Glomerular visceral epithelial cell (primary cell): ENCODE measurements at regions not wholly inside any gene's neighbourhood (a gene's known extent, or its start where the extent isn't known, plus 50 kb on each side); places are given as distances from the start of the nearest gene placed in this dataset.
A peak's percentile ranks its signal among the peaks of the same experiment; 100 is the strongest.
"Not testable (repeated sequence)": the region's sequence is repeated elsewhere in the genome, so short reads cannot be mapped to it uniquely, and the experiment has no call there.

ENCODE experiments used
- DNase-seq: peaks from one replicate; pipeline ENCODE4 v3.0.0-alpha.2; 2016; ENCODE audit errors: extremely low spot score

GRCh38 chr4:3929431-3929830, 163.2 kb downstream of the ADRA2C start:
- not testable (repeated sequence) for DNase-seq

GRCh38 chr4:3932734-3933133, 166.5 kb downstream of the ADRA2C start:
- DNase-seq: not testable (repeated sequence)

GRCh38 chr4:3935406-3935805, 169.2 kb downstream of the ADRA2C start:
- DNase-seq: not testable (repeated sequence)

GRCh38 chr4:3936184-3936583, 170.0 kb downstream of the ADRA2C start:
- no peak for DNase-seq

GRCh38 chr4:3937849-3938562, 171.8 kb downstream of the ADRA2C start:
- not testable (repeated sequence) for DNase-seq

GRCh38 chr4:3938676-3939075, 172.5 kb downstream of the ADRA2C start:
- not testable (repeated sequence) for DNase-seq

- DNase-seq: peak; percentile 33
These were observed 173.9 kb downstream of the ADRA2C start for GRCh38 chr4:3939954-3940591.

- DNase-seq: not testable (repeated sequence)
These were observed 175.7 kb downstream of the ADRA2C start for GRCh38 chr4:3941735-3942522.

- peak; percentile 43 for DNase-seq
These were observed 176.4 kb downstream of the ADRA2C start for GRCh38 chr4:3942569-3942971.

- not testable (repeated sequence) for DNase-seq
These were observed 176.9 kb downstream of the ADRA2C start for GRCh38 chr4:3943051-3943450.

GRCh38 chr4:3945511-3946290, 179.5 kb downstream of the ADRA2C start:
- no peak for DNase-seq

GRCh38 chr4:3946553-3946952, 180.4 kb downstream of the ADRA2C start:
- not testable (repeated sequence) for DNase-seq

GRCh38 chr4:3947761-3948160, 181.6 kb downstream of the ADRA2C start:
- not testable (repeated sequence) for DNase-seq

- not testable (repeated sequence) for DNase-seq
These were observed 182.0 kb downstream of the ADRA2C start for GRCh38 chr4:3948210-3948609.

- peak; percentile 49 for DNase-seq
These were observed 183.7 kb downstream of the ADRA2C start for GRCh38 chr4:3949916-3950315.

- not testable (repeated sequence) for DNase-seq
These were observed 186.4 kb downstream of the ADRA2C start for GRCh38 chr4:3952443-3953139.

GRCh38 chr4:3953140-3953489, 186.9 kb downstream of the ADRA2C start:
- peak; percentile 11 for DNase-seq

- peak; percentile 92 for DNase-seq
These were observed 188.5 kb downstream of the ADRA2C start for GRCh38 chr4:3954540-3955320.

GRCh38 chr4:3955321-3956164, 189.4 kb downstream of the ADRA2C start:
- DNase-seq: peak; percentile 99
